ENCODE measurements at regions not wholly inside any gene's neighbourhood (a gene's known extent, or its start where the extent isn't known, plus 50 kb on each side); places are given as distances from the start of the nearest gene placed in this dataset.
"Not testable (repeated sequence)": the region's sequence is repeated elsewhere in the genome, so short reads cannot be mapped to it uniquely, and the experiment has no call there.

GRCh38 chr5:92222449-92222848 lies 839.3 kb upstream of the ARRDC3 start:
- peak; percentile 1 for DNase-seq

GRCh38 chr5:92216852-92217251 lies 833.7 kb upstream of the ARRDC3 start:
- DNase-seq, result not testable (repeated sequence)

DNA sequence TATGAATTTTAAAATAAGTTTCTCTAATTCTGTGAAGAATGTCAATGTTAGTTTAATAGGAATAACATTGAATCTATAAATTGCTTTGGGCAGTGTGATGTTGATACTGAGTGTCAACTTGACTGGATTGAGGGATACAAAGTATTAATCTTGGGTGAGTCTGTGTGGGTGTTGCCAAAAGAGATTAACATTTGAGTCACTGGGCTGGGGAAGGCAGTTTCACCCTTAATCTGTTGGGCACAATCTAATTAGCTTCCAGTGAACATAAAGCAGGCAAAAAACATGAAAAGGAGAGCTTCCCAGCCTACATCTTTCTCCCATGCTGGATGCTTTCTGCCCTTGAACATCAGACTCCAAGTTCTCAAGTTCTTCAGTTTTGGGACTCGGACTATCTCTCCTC lies 832.0 kb upstream of the ARRDC3 start:
- DNase-seq, result no peak

GRCh38 chr5:92208265-92208664 lies 825.1 kb upstream of the ARRDC3 start:
- no peak for DNase-seq

DNA sequence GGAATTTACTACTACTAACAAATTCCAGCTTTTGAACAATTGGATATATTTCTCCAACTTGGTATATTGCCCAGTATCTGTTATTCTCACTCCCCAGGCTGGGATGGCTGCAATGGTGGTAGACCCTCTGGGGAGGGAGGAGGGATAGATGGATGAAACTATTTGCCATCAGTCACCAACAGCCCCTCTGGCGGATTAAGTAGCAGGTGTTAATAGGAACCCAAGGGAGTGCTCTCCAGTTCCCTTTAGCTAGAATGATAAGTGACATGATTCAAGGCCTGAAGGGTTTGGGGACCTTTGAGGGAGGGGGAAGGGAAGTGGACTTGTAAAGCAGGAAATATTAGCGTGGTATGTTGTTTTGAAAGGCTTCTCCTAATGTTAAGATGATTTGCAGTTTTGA lies 824.0 kb upstream of the ARRDC3 start:
- DNase-seq, result no peak

DNA sequence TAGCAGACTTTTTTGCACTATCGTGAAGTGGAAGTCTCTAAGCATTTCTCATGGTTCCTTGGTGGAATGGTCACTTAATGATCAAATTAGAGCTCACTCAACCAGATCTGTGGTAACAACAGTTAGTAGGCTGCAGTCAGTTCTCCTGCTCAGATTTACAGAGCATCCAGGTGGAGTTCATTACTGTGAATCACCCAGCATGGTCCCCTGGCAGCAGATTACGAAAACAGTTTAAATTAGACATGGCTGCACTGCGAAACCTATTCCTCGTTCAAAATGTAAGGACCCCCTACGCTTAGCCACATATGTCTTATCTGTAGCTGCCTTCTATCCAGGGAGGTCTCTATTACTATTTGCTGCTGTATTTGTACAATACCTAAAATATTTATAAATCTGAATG lies 823.6 kb upstream of the ARRDC3 start:
- no peak for DNase-seq

- DNase-seq, result not testable (repeated sequence)
These were observed 815.9 kb upstream of the ARRDC3 start for GRCh38 chr5:92199035-92199434.

DNA sequence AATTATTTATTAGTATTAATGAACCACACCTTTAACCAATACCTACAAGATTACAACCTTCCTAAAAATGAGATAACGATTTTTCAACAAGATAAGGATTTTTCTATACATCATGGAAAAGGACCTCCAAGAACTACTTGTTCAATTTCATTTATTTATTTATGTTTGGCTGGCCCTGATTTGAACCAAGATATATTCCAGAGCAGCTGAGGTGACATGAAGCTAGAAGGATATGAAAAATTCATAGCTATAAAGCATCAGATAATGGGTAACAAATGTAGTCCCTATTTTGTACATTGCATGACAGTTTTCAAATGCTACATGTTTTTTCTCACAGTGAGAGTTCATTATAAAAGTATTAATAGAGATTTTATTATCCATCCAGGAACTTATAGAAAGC lies 798.5 kb upstream of the ARRDC3 start:
- DNase-seq, result no peak

- DNase-seq, result no peak
These were observed 797.3 kb upstream of the ARRDC3 start for GRCh38 chr5:92180391-92180790.

DNA sequence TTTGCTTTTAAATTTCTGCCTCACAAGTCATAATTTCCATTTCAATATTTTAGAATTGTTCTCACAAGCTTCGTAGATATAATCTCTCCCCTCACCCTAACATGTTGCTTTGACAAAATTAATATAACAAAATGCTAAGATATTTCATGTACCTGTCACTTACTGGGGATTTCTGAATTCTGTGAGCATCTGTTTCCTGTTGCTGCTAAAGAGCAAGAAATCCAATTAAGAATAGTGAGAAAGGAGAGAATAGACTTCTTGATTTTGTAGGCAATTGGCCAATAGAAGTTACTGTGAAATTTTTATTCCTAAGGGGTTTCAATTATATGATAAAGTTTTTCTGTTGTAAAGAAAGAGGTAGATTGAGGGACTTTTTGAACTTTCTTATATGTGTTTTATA lies 796.5 kb upstream of the ARRDC3 start:
- no peak for DNase-seq

GRCh38 chr5:92177926-92178487 lies 794.9 kb upstream of the ARRDC3 start:
- no peak for DNase-seq

GRCh38 chr5:92163906-92164305 lies 780.8 kb upstream of the ARRDC3 start:
- no peak for DNase-seq

- no peak for DNase-seq
These were observed 764.7 kb upstream of the ARRDC3 start for GRCh38 chr5:92147798-92148197.

DNA sequence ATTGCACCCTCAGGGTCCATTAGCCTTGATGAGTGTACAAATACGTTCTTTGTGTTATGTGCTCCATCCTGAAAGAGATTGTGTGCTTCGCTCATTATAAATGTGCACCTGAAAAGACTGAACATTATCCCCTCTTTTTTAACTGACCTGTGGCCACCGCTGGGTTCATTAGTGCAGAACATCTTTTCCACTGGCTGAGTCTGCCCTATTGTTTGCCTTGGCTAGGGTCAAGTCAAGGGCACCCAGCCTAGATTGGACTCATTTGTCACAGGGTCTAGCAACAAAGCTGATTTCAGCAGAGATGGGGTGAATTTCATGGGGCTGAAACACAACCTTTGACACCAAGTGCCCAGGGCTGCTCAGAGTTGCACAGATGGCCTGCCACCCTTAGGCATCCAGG lies 764.1 kb upstream of the ARRDC3 start:
- no peak for DNase-seq

DNA sequence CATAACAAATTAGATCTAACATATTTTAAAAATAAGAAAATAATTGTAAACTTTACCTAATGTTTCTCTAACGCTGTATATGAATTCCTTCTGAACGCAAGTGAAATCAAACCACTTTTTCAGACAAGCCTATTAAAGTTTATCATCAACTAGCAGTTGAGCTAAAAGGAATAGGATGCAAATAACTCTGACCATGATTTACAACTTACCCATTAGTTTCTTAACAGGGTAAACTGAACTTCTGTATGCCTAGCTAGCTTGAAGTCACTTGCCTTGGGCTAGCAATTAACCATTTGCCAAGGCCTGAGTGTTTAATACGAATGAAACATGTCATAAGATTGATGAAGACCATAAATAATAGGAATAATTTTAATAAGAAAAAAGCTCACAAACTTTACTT lies 762.7 kb upstream of the ARRDC3 start:
- DNase-seq, result no peak

DNA sequence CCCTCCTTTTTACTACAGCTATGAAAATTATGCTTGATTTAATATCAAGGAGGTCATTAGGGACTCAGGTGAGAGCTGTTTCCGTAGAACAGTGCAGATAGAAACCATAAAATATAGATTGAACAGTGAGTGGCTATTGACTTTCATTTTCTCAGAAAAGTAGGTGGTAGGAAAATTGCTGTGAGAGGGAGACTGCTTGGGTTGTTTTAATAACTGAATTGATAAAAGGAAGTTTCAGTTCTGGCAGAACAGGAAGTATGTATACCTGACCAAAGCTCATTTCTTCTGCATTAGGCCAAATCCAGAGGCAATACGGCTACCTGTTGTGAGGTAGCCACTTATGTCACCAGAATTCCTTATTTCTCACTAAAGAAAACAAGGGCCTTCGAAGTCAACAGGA lies 761.7 kb upstream of the ARRDC3 start:
- no peak for DNase-seq

- DNase-seq, result not testable (repeated sequence)
These were observed 749.3 kb upstream of the ARRDC3 start for GRCh38 chr5:92132294-92132908.

GRCh38 chr5:92126182-92126581 lies 743.1 kb upstream of the ARRDC3 start:
- no peak for DNase-seq

- DNase-seq, result no peak
These were observed 736.0 kb upstream of the ARRDC3 start for GRCh38 chr5:92119110-92119509.

DNA sequence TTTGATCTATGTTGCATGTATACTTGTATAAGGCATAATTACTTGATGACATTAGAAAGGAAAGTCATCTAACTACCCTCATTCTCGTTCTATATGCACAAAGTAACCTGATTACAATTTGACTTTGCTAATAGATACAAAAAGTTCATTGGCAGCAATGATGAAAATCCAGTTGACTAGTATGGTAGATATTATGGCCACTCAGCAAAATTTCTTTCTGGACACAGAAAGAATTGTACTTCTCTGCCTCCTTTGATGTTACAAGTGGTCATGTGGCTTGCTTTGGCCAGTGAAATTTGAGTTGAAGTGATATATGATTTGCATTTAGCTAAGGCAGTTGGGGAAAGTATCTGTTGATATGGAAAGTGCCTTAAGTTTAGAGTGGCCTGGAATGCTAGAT lies 723.7 kb upstream of the ARRDC3 start:
- no peak for DNase-seq

DNA sequence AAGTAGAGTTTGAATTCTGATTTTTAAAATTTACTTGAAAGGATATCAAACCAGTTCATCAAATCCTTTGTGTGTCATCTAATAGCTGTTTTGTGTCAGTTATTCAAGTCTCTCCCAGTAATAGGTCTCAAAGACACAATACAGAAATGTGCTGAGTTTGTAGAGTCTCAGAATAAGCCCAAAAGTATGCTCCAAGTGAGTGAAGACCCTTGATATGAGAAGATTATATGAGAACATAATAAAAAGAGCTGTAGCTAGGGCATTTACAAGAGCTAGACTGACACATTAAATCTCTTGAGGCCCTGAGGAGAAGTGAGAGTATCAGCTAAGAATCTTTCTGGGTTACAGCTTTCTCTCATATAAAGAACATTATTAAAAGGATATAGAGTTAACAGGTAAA lies 721.0 kb upstream of the ARRDC3 start:
- no peak for DNase-seq

GRCh38 chr5:92102313-92102712 lies 719.2 kb upstream of the ARRDC3 start:
- DNase-seq, result no peak

GRCh38 chr5:92092239-92092638 lies 709.1 kb upstream of the ARRDC3 start:
- no peak for DNase-seq

- DNase-seq, result no peak
These were observed 703.1 kb upstream of the ARRDC3 start for GRCh38 chr5:92086059-92086811.
